NCI-H2227 (cell line): ENCODE measurements at regions not wholly inside any gene's neighbourhood (a gene's known extent, or its start where the extent isn't known, plus 50 kb on each side); places are given as distances from the start of the nearest gene placed in this dataset.

ENCODE experiments used
- DNase-seq: peaks from one replicate; lab custom pipeline; 2025; ENCODE audit not compliant: unreplicated experiment; lab: John Stamatoyannopoulos, UW

- peak; percentile 87 for DNase-seq
Observed at GRCh38 chr20:46811224-46812084, 83.2 kb upstream of the EYA2 start.

- peak; percentile 22 for DNase-seq
Observed at GRCh38 chr20:46814366-46815232, 80.0 kb upstream of the EYA2 start.

- no peak for DNase-seq
Observed at GRCh38 chr20:46816097-46816496, 78.5 kb upstream of the EYA2 start.

- no peak for DNase-seq
Observed at GRCh38 chr20:46816886-46817638, 77.6 kb upstream of the EYA2 start.

- DNase-seq: no peak
Observed at GRCh38 chr20:46820682-46821081, 74.0 kb upstream of the EYA2 start.

DNA sequence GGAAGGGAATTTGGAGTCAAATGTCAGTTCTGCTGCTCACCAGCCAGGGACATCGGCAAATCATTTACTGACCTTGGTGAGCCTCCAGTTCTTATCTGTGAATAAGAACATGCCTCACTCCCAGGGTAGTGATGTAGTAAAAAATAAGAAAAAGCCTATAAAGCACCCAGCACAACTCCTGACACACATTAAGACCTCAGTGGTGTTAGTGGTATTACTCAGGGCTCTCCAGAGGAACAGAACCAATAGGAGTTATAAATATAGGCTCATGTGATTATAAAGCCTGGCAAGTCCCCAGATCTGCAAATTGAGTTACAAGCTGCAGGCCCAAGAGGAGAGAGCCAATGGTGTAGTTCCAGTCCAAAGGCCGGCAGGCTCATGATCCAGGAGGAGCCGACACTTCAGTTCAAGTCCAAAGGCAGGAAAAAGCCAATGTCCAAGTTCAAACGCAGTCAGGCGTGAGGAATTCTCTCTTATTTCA is 71.3 kb upstream of the EYA2 start:
- DNase-seq: no peak

DNA sequence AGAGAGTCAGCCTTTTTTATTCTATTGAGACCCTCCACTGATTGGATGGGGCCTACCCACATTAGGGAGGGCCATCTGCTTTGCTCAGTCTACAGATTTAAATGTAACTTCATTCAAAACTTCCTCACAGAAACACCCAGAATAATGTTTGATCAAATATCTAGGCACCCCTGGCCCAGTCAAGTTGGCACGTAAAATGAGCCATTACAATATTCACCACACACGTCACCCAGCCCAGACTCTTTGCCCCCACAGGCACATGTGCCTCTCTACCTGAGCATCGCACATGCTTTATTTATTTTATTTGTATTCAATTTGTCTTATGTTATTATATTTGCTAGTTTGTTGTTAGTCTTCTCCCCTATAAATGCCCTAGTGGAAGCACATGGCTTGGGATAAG is 70.9 kb upstream of the EYA2 start:
- DNase-seq: no peak

- DNase-seq: no peak
Observed at GRCh38 chr20:46826343-46826984, 68.2 kb upstream of the EYA2 start.

GRCh38 chr20:46827718-46828458 is 66.8 kb upstream of the EYA2 start:
- no peak for DNase-seq

- DNase-seq: no peak
Observed at GRCh38 chr20:46828471-46828870, 66.2 kb upstream of the EYA2 start.

DNA sequence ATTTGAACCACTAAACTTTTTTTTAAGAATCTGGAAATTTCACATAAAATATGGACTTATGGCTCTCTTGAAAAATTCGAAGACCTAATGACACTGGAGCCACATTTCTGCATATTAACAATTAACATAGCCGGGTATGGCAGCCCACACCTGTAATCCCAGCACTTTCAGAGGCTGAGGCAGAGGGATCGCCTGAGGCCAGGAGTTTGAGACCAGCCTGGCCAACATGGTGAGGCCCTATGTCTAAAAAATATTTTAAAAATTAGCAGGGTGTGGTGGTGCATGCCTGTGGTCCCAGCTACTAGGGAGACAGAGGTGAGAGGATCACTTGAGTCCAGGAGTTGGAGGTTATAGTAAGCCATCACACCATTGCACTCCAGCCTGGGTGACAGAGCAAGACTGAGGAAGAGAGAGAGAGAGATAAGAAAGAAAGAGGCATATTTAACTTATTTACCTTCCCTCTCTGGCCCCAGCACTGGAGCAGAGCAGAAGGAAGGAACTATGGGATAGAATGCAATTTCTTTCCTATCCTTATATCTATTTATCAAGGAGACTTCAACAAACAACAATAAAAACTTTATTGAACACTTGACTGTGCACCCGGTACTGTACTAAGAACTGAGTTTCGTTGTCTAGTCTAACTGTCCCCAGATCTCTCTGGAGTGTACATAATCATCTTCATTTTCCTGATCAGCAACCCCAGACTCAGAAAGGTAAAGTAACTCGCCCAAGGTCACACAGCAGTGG is 63.6 kb upstream of the EYA2 start:
- no peak for DNase-seq

- DNase-seq: no peak
Observed at GRCh38 chr20:46831633-46832011, 63.0 kb upstream of the EYA2 start.

GRCh38 chr20:46832555-46832954 is 62.1 kb upstream of the EYA2 start:
- DNase-seq: no peak

DNA sequence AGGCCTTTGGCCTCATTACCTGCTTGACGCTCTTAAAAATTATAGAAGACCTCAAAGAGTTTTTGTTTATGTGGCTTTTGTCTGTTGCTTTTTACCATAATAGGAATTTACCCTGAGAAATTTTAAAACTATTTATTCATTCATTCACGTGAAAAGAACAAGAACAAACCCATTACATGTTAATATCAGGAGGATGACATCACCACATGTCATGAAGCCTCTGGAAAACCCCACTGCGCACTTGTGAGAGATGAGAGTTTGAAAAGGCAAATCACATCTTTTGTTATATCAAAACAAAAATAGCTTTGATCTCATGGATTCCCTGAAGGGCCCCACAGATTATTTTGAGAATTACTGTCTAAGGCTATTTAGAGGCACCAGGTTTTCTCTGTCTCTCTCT is 61.3 kb upstream of the EYA2 start:
- no peak for DNase-seq

DNA sequence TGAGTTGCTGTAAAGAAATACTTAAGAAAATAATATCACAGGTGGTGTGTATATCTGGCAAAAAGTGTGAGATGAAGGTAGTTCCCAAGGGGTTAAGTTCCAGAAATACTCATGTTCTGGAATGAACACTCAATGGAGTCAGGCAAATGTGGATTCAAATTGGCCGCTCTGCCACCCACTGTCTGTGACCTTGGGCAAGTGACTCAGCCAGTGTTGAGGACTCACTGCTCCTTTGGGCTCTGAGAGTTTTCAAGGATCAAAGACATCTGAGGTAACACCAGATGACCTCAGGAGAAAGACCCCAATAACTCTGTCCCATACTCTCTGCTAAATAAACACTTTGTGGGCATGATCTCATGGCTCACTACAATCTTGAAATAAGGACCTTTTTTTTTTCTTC is 59.2 kb upstream of the EYA2 start:
- no peak for DNase-seq

DNA sequence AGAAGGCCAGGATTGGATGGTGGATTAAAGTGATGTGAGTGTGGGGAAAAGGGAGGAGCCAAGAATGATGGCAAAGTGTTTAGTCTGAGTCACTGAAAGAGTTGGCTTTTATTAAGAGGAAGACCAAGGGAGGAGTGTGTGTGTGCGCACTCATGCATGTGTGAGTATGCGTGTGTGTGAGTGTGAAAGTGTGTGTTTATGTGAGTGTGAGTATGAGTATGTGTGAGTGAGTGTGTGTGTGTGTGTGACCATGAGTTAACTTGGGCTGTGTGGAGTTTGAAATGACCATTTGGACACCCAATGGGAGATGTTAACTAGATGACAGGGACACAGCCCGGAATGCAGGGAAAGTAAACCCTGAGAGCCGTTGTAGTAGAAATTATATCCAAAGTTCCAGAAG is 57.6 kb upstream of the EYA2 start:
- DNase-seq: peak; percentile 18

GRCh38 chr20:46838011-46838410 is 56.6 kb upstream of the EYA2 start:
- no peak for DNase-seq

- DNase-seq: no peak
Observed at GRCh38 chr20:46840054-46840729, 54.5 kb upstream of the EYA2 start.
